ENCODE measurements at regions not wholly inside any gene's neighbourhood (a gene's known extent, or its start where the extent isn't known, plus 50 kb on each side); places are given as distances from the start of the nearest gene placed in this dataset.
"Not testable (repeated sequence)": the region's sequence is repeated elsewhere in the genome, so short reads cannot be mapped to it uniquely, and the experiment has no call there.

DNA sequence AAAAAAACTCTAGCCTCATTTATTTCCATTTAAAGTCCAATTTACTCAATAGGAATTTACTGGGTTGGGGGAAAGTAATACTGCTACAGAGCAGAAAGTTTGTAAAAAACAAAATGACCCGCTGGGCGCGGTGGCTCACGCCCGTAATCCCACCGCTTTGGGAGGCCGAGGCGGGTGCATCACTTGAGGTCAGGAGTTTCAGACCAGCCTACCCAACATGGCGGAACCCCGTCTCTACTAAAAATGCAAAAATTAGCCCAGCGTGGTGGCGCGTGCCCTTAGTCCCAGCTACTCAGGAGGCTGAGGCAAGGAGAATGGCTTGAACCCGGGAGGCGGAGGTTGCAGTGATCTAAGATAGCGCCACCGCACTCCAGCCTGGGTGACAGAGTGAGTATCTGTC, 745.6 kb downstream of the SLITRK1 start (continued):
- TF ChIP-seq ZNF768 (tag by site-specific recombination; IDR thresholded peaks at IDR 0.05) (no peak), SALL2 (tag by site-specific recombination; IDR thresholded peaks at IDR 0.05; ENCODE audit: borderline replicate concordance) (no peak), ZNF112 (tag by site-specific recombination; IDR thresholded peaks at IDR 0.05) (no peak), ZIC2 (tag by site-specific recombination; IDR thresholded peaks at IDR 0.05) (no peak), SP7 (tag by site-specific recombination; IDR thresholded peaks at IDR 0.05) (no peak), ZNF214 (tag by site-specific recombination; IDR thresholded peaks at IDR 0.05; ENCODE audit: borderline replicate concordance) (no peak), MEIS1 (CRISPR knock-in tag; IDR thresholded peaks at IDR 0.05; ENCODE audit: borderline replicate concordance) (no peak), ZSCAN18 (tag by site-specific recombination; IDR thresholded peaks at IDR 0.05) (no peak), SETDB1 (IDR thresholded peaks at IDR 0.05; ENCODE audit: insufficient read length, low read length) (no peak), TCF7L2 (IDR thresholded peaks at IDR 0.05; ENCODE audit: borderline replicate concordance, low read depth, low read length) (no peak), KLF10 (tag by site-specific recombination; IDR thresholded peaks at IDR 0.05) (no peak)
- TF ChIP-seq, protein P1, sequence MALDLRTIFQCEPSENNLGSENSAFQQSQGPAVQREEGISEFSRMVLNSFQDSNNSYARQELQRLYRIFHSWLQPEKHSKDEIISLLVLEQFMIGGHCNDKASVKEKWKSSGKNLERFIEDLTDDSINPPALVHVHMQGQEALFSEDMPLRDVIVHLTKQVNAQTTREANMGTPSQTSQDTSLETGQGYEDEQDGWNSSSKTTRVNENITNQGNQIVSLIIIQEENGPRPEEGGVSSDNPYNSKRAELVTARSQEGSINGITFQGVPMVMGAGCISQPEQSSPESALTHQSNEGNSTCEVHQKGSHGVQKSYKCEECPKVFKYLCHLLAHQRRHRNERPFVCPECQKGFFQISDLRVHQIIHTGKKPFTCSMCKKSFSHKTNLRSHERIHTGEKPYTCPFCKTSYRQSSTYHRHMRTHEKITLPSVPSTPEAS (tag by site-specific recombination; IDR thresholded peaks at IDR 0.05) = no peak

DNA sequence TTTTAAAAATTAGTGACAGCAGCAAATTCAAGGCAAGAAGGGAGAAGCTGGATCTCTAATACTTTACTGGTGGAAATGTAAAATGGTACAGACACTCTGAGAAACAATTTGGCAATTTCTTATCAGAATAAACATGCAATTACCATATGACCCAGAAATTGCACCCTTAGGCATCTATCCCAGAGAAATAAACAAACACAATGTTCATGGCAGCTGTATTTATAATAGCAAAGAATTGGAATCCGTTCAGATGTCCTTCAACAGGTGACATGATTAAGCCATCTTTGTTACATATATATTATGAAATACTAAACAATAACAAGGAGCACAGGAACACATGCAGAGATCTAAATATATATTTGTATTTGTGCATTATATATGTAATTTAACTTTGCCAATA, 756.5 kb downstream of the SLITRK1 start:
- no peak overlapping the region for H3K27ac ChIP-seq (ENCODE audit: extremely low read depth, low read depth, low read length)
- H3K36me3 ChIP-seq (ENCODE audit: control insufficient read depth in 2 of 2, insufficient read depth in 1 of 2, low read length in 2 of 2) = no peaks in the 10 kb centered on the region
- ChIA-PET POLR2A (no interaction called here), CTCF (no interaction called here)
- H3K9me3 ChIP-seq (ENCODE audit: control insufficient read depth, insufficient read depth, low read depth, low read length) = no peaks in the 10 kb centered on the region
- TF ChIP-seq ZBTB1 (tag by site-specific recombination; IDR thresholded peaks at IDR 0.05) (no peak), YY1 (tag by site-specific recombination; IDR thresholded peaks at IDR 0.05) (no peak), ZNF549 (tag by site-specific recombination; IDR thresholded peaks at IDR 0.05) (no peak)
- TF ChIP-seq, protein P2, sequence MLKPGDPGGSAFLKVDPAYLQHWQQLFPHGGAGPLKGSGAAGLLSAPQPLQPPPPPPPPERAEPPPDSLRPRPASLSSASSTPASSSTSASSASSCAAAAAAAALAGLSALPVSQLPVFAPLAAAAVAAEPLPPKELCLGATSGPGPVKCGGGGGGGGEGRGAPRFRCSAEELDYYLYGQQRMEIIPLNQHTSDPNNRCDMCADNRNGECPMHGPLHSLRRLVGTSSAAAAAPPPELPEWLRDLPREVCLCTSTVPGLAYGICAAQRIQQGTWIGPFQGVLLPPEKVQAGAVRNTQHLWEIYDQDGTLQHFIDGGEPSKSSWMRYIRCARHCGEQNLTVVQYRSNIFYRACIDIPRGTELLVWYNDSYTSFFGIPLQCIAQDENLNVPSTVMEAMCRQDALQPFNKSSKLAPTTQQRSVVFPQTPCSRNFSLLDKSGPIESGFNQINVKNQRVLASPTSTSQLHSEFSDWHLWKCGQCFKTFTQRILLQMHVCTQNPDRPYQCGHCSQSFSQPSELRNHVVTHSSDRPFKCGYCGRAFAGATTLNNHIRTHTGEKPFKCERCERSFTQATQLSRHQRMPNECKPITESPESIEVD (tag by site-specific recombination; IDR thresholded peaks at IDR 0.05) = no peak
- H3K4me1 ChIP-seq (ENCODE audit: control insufficient read depth, insufficient read depth, low read length) = no peaks in the 10 kb centered on the region
- H3K4me3 ChIP-seq (ENCODE audit: low read depth, low read length) = no peak overlapping the region

DNA sequence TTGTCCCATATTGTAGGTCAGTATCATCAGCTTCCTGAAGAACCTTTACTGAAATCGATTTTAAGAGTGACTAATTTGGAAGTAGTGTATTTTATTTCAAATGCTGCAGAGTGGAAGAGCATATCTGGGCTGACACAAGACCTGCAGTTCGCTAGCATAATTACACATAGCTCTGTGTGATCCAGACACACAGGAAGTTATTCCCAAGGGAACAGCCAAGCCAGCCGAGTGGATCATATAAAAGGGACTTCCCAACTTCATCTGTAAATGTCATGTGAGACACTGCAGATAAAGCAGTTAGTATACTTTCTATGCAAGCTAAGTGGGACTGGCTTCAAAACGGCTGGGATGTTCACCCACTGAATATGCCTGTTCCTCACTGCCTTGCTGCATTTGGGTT, 760.4 kb downstream of the SLITRK1 start:
- H3K36me3 ChIP-seq (ENCODE audit: control insufficient read depth in 2 of 2, insufficient read depth in 1 of 2, low read length in 2 of 2) = no peaks in the 10 kb centered on the region
- H3K4me3 ChIP-seq (ENCODE audit: low read depth, low read length) = no peak overlapping the region
- H3K4me1 ChIP-seq (ENCODE audit: control insufficient read depth, insufficient read depth, low read length) = no peaks in the 10 kb centered on the region
- TF ChIP-seq RBAK (tag by site-specific recombination; IDR thresholded peaks at IDR 0.05) = no peak
- no peak overlapping the region for H3K27ac ChIP-seq (ENCODE audit: extremely low read depth, low read depth, low read length)
- ChIA-PET CTCF (no interaction called here), POLR2A (no interaction called here)
- H3K9me3 ChIP-seq (ENCODE audit: control insufficient read depth, insufficient read depth, low read depth, low read length) = no peaks in the 10 kb centered on the region

- ChIA-PET CTCF (no interaction called here), POLR2A (no interaction called here)
Observed at GRCh38 chr13:83117046-83117445, 765.2 kb downstream of the SLITRK1 start.

DNA sequence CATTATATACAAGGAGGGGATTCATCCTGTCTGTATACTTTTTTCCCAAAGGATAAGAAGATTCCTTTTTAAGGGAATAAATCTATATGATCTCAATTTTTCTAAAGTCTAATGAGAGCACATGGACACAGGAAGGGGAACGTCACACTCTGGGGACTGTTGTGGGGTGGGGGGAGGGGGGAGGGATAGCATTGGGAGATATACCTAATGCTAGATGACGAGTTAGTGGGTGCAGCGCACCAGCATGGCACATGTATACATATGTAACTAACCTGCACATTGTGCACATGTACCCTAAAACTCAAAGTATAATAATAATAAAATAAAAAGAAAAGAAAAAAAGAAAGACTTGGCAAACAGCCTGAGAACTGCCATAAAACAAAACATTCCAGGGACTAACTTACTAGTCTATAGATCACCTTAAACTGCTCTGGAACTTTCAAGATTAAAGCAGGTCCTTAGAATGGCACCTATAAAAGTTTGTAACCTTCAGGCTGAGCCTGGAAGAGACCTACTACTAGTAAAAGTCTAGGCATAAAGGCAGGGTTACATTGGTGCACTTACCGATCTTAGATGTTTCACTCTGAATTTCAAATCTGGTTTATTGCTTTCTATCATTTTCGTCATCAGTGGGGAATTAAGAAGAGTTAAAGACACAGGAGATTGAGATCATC, 780.6 kb downstream of the SLITRK1 start:
- H3K4me3 ChIP-seq (ENCODE audit: low read depth, low read length); H3K36me3 ChIP-seq (ENCODE audit: control insufficient read depth in 2 of 2, insufficient read depth in 1 of 2, low read length in 2 of 2); H3K27ac ChIP-seq (ENCODE audit: extremely low read depth, low read depth, low read length); POLR2A ChIA-PET; H3K9me3 ChIP-seq (ENCODE audit: control insufficient read depth, insufficient read depth, low read depth, low read length); H3K4me1 ChIP-seq (ENCODE audit: control insufficient read depth, insufficient read depth, low read length); CTCF ChIA-PET: not testable (repeated sequence)

More at GRCh38 chr13:83117046-83117445, 765.2 kb downstream of the SLITRK1 start:
- Histone ChIP-seq H3K4me3 (ENCODE audit: low read depth, low read length) (no peak overlapping the region), H3K36me3 (ENCODE audit: control insufficient read depth in 2 of 2, insufficient read depth in 1 of 2, low read length in 2 of 2) (no peaks in the 10 kb centered on the region), H3K27ac (ENCODE audit: extremely low read depth, low read depth, low read length) (no peak overlapping the region), H3K9me3 (ENCODE audit: control insufficient read depth, insufficient read depth, low read depth, low read length) (no peaks in the 10 kb centered on the region), H3K4me1 (ENCODE audit: control insufficient read depth, insufficient read depth, low read length) (no peaks in the 10 kb centered on the region)
- TF ChIP-seq ZBTB8A (tag by site-specific recombination; IDR thresholded peaks at IDR 0.05) (no peak), SALL2 (tag by site-specific recombination; IDR thresholded peaks at IDR 0.05; ENCODE audit: borderline replicate concordance) (no peak), PRDM1 (tag by site-specific recombination; IDR thresholded peaks at IDR 0.05) (no peak), ZNF10 (tag by site-specific recombination; IDR thresholded peaks at IDR 0.05) (no peak), ZNF404 (tag by site-specific recombination; IDR thresholded peaks at IDR 0.05) (no peak)
